HEK293 (cell line): ENCODE measurements at regions not wholly inside any gene's neighbourhood (a gene's known extent, or its start where the extent isn't known, plus 50 kb on each side); places are given as distances from the start of the nearest gene placed in this dataset.

Source experiments
- CTCF ChIA-PET: fragments of 350-600 bp; formaldehyde crosslinking; extraction: SDS; loops from one replicate; lab custom pipeline; 2021; ENCODE audit warnings: antibody characterized with exemption; lab: Yijun Ruan, JAX
- POLR2A ChIA-PET: fragments of 300-600 bp; formaldehyde crosslinking; extraction: SDS; loops from one replicate; lab custom pipeline; 2020; ENCODE audit warnings: antibody characterized with exemption, inconsistent platforms; lab: Yijun Ruan, JAX
- H3K27ac ChIP-seq: fragments of 200-500 bp; sonication (Bioruptor generic); 2 replicates; pipeline ENCODE4 v1.5.1; 2014; ENCODE audit warnings: low read depth, low read length, control low read depth, inconsistent platforms; ENCODE audit errors: extremely low read depth
- H3K36me3 ChIP-seq, 2 experiments: fragments of 200-500 bp in 1 of 2; sonication (Bioruptor generic) in 1 of 2; 1 replicate in 1 of 2; 2 replicates in 1 of 2; pipeline ENCODE4 v1.5.1; 2014 to 2017; ENCODE audit warnings: inconsistent platforms in 2 of 2, low read length in 2 of 2; ENCODE audit not compliant: control insufficient read depth in 2 of 2, insufficient read depth in 1 of 2
- H3K4me1 ChIP-seq: fragments of 200-500 bp; sonication (Bioruptor generic); 2 replicates; pipeline ENCODE4 v1.5.1; 2014; ENCODE audit warnings: mild to moderate bottlenecking, low read length, inconsistent platforms; ENCODE audit not compliant: control insufficient read depth, insufficient read depth
- H3K4me3 ChIP-seq: 2 replicates; pipeline ENCODE4 v1.5.1; 2011; ENCODE audit warnings: low read depth, mild to moderate bottlenecking, control low read depth, low read length, moderate library complexity
- H3K9me3 ChIP-seq: fragments of 200-500 bp; sonication (Bioruptor generic); 2 replicates; pipeline ENCODE4 v1.5.1; 2014; ENCODE audit warnings: low read depth, low read length, inconsistent platforms; ENCODE audit not compliant: control insufficient read depth, insufficient read depth
- EGR2 ChIP-seq: fragments of 450-650 bp; formaldehyde crosslinking; IDR thresholded peaks from 2 replicates; pipeline ENCODE4 v1.5.1; 2016; ENCODE audit warnings: low read depth, missing biosample characterization, missing genetic modification characterization
- IKZF3 ChIP-seq: fragments of 450-650 bp; IDR thresholded peaks from 2 replicates; pipeline ENCODE4 v1.5.0; 2018; ENCODE audit warnings: missing biosample characterization, mild to moderate bottlenecking, missing genetic modification characterization, moderate library complexity
- KLF16 ChIP-seq: fragments of 450-650 bp; formaldehyde crosslinking; IDR thresholded peaks from 2 replicates; pipeline ENCODE4 v1.5.1; 2017; ENCODE audit warnings: missing biosample characterization, missing genetic modification characterization
- OSR2 ChIP-seq: fragments of 450-650 bp; formaldehyde crosslinking; IDR thresholded peaks from 2 replicates; pipeline ENCODE4 v1.5.1; 2016; ENCODE audit warnings: missing biosample characterization, missing genetic modification characterization
- PRDM6 ChIP-seq: fragments of 450-650 bp; formaldehyde crosslinking; IDR thresholded peaks from 2 replicates; pipeline ENCODE4 v1.5.1; 2017; ENCODE audit warnings: missing biosample characterization, missing genetic modification characterization
- RBAK ChIP-seq: fragments of 450-650 bp; formaldehyde crosslinking; IDR thresholded peaks from 2 replicates; pipeline ENCODE4 v1.5.1; 2016; ENCODE audit warnings: missing biosample characterization, missing genetic modification characterization
- SP7 ChIP-seq: fragments of 450-650 bp; formaldehyde crosslinking; IDR thresholded peaks from 2 replicates; pipeline ENCODE4 v1.5.1; 2016; ENCODE audit warnings: missing biosample characterization, missing genetic modification characterization
- ZNF133 ChIP-seq: fragments of 450-650 bp; formaldehyde crosslinking; IDR thresholded peaks from 2 replicates; pipeline ENCODE4 v1.5.1; 2016; ENCODE audit warnings: missing biosample characterization, missing genetic modification characterization
- ZNF146 ChIP-seq: fragments of 450-650 bp; formaldehyde crosslinking; IDR thresholded peaks from 2 replicates; pipeline ENCODE4 v1.5.1; 2016; ENCODE audit warnings: missing biosample characterization, missing genetic modification characterization
- ZNF335 ChIP-seq: fragments of 450-650 bp; formaldehyde crosslinking; conservative IDR thresholded peaks from 2 replicates; pipeline ENCODE4 v1.5.1; 2016; ENCODE audit warnings: missing biosample characterization, missing genetic modification characterization
- ZNF600 ChIP-seq: fragments of 450-650 bp; formaldehyde crosslinking; IDR thresholded peaks from 2 replicates; pipeline ENCODE4 v1.5.1; 2016; ENCODE audit warnings: missing biosample characterization, missing genetic modification characterization
- ZNF664 ChIP-seq: fragments of 450-650 bp; formaldehyde crosslinking; IDR thresholded peaks from 2 replicates; pipeline ENCODE4 v1.5.1; 2016; ENCODE audit warnings: missing biosample characterization, missing genetic modification characterization
- ZXDB ChIP-seq: fragments of 450-650 bp; formaldehyde crosslinking; IDR thresholded peaks from 2 replicates; pipeline ENCODE4 v1.5.1; 2016; ENCODE audit warnings: missing biosample characterization, missing genetic modification characterization
- TF ChIP-seq, protein P1 (sequence below): fragments of 450-650 bp; formaldehyde crosslinking; IDR thresholded peaks from 2 replicates; pipeline ENCODE4 v1.5.1; 2016; ENCODE audit warnings: missing biosample characterization, missing genetic modification characterization, low read depth

DNA sequence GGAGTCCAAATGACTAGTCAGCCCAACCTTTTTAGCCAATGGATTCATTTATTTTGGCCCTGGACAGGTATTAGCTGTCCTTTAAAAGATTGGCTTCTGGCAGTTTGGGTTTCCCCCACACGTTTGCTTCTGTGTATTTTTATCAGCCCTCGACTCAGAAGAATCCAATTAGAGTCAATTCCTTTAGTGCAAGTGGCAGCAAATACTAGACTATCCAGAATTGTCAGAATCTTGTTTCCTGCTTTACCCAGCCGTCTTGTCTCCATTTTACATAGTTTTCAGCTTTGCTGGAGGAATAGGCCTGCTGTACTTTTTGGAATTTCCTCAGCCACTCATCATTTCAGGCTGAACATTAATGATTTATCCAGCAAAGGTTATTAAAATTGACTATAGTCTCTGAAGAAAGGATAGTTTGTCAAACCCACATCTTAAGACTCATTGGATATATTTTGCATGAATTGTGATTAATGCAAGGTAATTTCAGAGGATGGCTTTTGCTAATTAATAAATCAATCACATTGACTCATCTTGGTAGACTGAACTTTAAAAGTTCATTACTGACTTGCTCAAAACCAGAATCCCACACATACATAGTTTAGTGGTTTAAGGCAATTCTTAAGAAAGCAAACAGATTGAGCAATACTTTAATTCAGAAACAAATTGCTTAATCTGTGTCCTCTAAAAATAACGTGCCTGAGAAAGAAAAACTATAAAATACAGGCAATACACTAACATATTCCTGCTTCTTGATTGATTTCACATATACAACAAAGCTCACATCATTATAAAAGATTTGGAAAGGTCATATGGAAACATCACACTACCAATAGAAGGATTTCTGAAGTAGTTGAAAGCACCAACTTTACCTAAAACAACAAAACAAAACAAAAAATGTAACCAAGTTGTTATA lies 62.9 kb upstream of the ZNF217 start:
- TF ChIP-seq ZNF133 (tag by site-specific recombination) (no peak), PRDM6 (tag by site-specific recombination) (peak; percentile 33)
- Histone ChIP-seq H3K36me3 (no peaks in the 10 kb centered on the region), H3K27ac (no peak overlapping the region), H3K9me3 (no peaks in the 10 kb centered on the region), H3K4me1 (0 out of 2 replicates have a peak, but pooled peaks cover 8% of the 10 kb centered on the region), H3K4me3 (no peak overlapping the region)
- POLR2A ChIA-PET = interaction anchor here (0.7 kb wide), 1 partner anchor 13 kb away, joined by 6 read pairs; no protein-coding TSS in a partner anchor
- CTCF ChIA-PET = no interaction called here

GRCh38 chr20:53655625-53656292 lies 62.1 kb upstream of the ZNF217 start:
- POLR2A ChIA-PET = no interaction called here

GRCh38 chr20:53654932-53655624 lies 61.4 kb upstream of the ZNF217 start:
- TF ChIP-seq EGR2 (tag by site-specific recombination) = no peak
- TF ChIP-seq, protein P1, sequence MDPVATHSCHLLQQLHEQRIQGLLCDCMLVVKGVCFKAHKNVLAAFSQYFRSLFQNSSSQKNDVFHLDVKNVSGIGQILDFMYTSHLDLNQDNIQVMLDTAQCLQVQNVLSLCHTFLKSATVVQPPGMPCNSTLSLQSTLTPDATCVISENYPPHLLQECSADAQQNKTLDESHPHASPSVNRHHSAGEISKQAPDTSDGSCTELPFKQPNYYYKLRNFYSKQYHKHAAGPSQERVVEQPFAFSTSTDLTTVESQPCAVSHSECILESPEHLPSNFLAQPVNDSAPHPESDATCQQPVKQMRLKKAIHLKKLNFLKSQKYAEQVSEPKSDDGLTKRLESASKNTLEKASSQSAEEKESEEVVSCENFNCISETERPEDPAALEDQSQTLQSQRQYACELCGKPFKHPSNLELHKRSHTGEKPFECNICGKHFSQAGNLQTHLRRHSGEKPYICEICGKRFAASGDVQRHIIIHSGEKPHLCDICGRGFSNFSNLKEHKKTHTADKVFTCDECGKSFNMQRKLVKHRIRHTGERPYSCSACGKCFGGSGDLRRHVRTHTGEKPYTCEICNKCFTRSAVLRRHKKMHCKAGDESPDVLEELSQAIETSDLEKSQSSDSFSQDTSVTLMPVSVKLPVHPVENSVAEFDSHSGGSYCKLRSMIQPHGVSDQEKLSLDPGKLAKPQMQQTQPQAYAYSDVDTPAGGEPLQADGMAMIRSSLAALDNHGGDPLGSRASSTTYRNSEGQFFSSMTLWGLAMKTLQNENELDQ (tag by site-specific recombination) = no peak
- no peak for TF ChIP-seq KLF16 (tag by site-specific recombination)
- TF ChIP-seq ZNF600 (tag by site-specific recombination) = peak; percentile 51; the same call in 1 of the 2 replicates
- 0 out of 2 replicates have a peak, but pooled peaks have one; percentile 3 for TF ChIP-seq OSR2
- peak; percentile 45; the same call in 1 of the 2 replicates for TF ChIP-seq IKZF3 (tag by site-specific recombination)
- no peak for TF ChIP-seq RBAK (tag by site-specific recombination)
- no peak for TF ChIP-seq ZXDB (tag by site-specific recombination)
- no peak for TF ChIP-seq ZNF146 (tag by site-specific recombination)
- Histone ChIP-seq H3K9me3 (no peaks in the 10 kb centered on the region), H3K27ac (no peak overlapping the region), H3K4me3 (no peak overlapping the region), H3K36me3 (no peaks in the 10 kb centered on the region), H3K4me1 (0 out of 2 replicates have a peak, but pooled peaks cover 8% of the 10 kb centered on the region)
- ChIA-PET POLR2A (no interaction called here), CTCF (no interaction called here)

More at GRCh38 chr20:53655625-53656292, 62.1 kb upstream of the ZNF217 start:
- CTCF ChIA-PET = no interaction called here
- H3K36me3 ChIP-seq = no peaks in the 10 kb centered on the region
- H3K4me1 ChIP-seq = 0 out of 2 replicates have a peak, but pooled peaks cover 8% of the 10 kb centered on the region
- no peak for TF ChIP-seq ZNF335 (tag by site-specific recombination)
- peak; percentile 77 for TF ChIP-seq SP7 (tag by site-specific recombination)
- peak; percentile 49; the same call in 1 of the 2 replicates for TF ChIP-seq ZNF664 (tag by site-specific recombination)
- H3K27ac ChIP-seq = no peak overlapping the region
- H3K9me3 ChIP-seq = no peaks in the 10 kb centered on the region
- no peak overlapping the region for H3K4me3 ChIP-seq
